T1000 (cell line): ENCODE measurements at regions not wholly inside any gene's neighbourhood (a gene's known extent, or its start where the extent isn't known, plus 50 kb on each side); places are given as distances from the start of the nearest gene placed in this dataset.

Source experiments
- DNase-seq: peaks from one replicate; lab custom pipeline; 2025; ENCODE audit warnings: mixed read lengths; lab: John Stamatoyannopoulos, UW

DNA sequence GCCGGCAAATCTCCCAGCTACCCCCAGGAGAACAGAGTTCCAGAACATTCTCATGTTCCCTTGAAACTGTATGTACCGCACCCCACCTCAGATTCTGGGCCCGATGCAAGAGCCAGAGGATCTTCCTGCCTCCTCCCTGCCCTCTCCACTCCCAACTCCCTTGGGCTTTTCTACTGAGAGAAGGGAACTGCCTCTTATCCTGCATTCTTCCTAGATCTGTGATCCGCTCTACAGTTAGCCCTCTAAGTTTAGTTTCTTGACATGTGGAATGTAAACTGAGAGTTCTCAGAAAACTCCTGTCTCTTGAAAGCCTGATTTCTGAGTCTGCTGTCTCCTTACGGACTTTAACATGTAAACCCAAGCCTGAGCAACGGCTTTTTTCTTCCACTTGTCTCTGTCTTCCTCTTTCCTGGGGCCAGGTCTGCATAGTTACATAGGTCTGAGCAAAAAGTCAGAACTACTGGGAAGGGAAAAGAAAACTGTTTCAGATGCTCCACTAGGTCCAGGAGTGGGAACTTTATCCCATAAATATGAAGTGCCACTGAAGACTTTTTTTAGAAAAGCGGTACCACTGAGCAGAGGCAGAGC is 86.5 kb upstream of the TNFAIP3 start:
- no peak for DNase-seq

GRCh38 chr6:137781639-137782038 is 85.4 kb upstream of the TNFAIP3 start:
- no peak for DNase-seq

GRCh38 chr6:137782166-137783039 is 84.7 kb upstream of the TNFAIP3 start:
- DNase-seq: no peak

DNA sequence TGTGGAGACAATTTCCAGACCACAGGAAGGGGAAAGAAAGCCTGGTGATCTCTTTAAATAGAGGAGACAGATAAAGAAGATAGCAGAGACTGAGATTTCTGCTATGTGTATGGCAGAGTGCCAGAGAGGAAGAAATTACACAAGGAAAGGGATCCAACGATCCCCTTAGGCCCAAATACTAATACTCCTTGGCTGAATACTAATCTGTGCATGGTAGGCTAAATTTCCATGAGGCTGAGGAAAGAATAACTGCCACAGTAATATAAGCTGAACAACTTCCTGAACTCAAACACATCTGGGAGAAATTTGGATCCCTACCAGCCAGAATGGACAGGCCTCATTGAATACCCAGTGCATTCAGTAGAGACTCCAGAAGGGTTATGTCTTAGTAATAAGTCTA is 83.3 kb upstream of the TNFAIP3 start:
- no peak for DNase-seq

GRCh38 chr6:137784583-137784982 is 82.5 kb upstream of the TNFAIP3 start:
- no peak for DNase-seq

DNA sequence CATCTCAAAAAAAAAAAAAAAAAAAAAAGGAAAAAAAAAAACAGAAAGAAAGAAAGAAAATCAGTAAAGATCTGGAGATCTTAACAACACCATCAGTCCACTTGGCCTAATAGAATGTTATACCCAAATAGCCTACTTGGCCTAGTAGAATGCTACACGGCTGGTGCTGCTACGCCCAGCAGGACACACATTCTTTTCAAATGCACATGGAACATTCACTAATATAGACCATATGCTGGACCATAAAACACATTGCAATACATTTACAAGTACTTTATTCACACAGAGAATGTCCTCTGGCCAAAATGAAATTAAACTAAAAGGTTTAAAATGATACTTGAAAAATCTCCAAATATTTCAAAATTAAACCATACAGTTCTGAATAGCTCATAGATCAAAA is 80.0 kb upstream of the TNFAIP3 start:
- DNase-seq: no peak

DNA sequence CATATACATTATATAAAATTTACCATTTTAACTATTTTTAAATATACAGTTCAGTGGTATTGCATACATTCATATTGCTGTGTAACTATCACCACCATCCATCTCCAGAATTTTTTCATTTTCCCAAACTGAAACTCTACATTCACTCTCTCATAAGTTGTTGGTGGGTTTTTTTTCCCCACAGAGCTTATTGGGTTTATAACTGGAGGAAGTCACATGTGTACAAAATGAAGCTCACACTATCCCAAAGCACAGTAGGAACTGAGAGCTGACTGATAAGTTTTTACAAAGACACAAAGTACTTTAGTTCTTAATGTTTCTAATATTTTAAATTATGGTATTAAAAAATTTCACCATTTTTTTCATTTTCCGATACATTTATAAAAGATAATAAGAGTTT is 78.8 kb upstream of the TNFAIP3 start:
- no peak for DNase-seq

DNA sequence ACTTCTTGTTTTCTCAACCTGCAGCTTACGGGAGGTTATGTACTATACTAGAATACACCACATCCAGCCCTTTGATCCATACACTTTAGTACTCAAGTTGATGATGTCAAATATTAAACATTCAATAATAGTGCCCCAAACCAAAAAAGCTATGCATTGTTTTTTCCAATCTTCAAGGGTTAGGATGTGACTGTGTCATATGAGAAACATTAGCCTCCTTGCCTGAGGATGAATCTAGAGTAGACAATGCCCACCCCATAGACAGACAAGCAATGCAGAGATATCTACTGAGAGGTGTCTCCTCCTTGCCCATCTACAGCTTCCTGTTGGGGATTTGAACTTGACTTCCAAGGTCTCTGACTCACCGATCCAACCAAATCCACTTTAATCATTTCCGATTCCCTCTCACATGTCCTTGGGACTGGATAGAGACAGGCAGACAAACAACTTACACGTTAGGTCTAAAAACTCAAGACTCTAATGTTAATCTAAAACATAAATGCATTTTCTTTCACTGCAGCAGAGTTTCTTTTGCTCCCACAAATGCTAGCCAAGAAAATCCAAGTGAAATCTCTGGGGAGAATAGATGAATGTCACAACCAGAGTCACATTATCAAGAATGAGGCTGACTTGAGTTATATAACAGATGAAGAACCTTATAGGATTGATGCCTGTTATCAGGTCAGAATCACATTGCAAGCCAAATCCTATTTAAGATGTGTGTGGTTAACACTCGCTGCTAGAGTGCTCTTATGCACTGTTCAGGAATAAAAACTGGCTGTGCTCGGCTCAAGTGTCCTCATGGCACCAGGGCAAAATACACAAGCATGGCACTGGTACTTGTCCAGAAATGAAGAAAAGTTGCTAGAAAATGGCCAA is 75.5 kb upstream of the TNFAIP3 start:
- DNase-seq: no peak

- DNase-seq: no peak
Observed at GRCh38 chr6:137792160-137793033, 74.7 kb upstream of the TNFAIP3 start.

- DNase-seq: no peak
Observed at GRCh38 chr6:137793805-137794515, 73.1 kb upstream of the TNFAIP3 start.

DNA sequence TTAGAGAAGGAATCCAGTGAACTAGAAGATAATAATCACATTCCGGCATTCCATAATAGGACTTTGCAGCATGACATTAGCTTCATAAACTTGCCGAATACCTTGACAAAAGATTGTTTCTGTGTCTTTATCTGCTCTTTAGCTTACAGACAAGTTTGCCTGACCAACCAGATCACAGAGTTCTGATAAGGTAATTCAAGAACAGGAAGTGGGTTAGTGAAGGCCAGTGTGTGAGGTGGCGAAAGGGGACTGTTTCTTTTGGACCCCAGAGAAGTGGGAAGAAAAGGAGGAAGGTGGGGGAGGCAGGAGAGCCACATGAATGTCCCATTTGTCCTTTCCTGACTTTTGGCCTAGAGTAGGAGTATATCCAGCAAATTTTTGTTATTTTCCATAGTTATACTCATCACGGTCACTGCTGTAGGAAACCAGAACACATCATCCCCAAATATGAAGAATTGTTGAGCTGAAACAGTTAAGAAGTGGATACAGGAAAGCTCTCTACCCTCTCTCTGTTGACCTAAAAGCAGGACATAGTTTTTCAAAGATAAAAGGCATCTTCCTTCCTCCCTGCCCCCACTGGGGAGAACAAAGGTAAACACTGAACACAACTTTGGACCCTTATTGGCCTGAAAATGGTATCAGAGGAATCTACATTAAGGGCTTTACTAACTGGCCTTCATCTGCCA is 72.4 kb upstream of the TNFAIP3 start:
- no peak for DNase-seq

GRCh38 chr6:137795501-137795900 is 71.6 kb upstream of the TNFAIP3 start:
- no peak for DNase-seq

DNA sequence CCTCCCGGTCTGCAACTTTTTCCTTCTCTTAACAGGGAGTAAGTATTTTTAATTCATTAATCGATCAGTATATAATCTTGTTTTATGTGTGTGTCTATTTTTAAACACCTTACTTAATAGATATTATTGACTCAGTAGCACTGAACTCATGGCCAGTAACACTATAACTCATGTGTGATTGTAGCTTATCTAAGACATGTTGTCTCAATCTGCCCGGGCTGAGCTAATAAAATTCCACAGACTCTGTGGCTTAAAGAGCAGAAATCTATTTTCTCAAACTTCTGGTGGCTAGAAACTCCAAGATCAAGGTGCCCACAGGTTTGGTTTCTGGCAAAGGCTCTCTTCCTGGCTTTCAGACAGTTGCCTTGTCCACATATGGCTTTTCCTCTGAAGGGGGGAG is 68.8 kb upstream of the TNFAIP3 start:
- DNase-seq: no peak

DNA sequence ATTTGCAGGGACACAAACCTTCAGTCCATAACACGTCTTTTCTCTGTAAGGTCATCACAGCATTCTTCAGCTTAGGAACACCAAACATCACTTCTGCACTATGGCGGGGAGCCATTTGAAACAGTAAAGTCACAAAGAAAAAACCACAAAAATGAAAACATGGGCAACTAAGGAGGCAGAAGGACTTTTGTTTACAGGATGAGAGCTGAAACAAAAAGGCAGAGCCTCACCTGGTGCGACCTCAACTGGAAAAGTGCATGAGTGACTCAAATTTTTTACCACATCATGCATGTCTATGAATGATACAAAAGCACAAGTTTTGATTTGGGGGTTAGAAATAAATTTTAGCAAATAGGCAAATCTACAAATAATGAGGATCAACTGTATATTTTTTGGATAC is 68.2 kb upstream of the TNFAIP3 start:
- DNase-seq: no peak

DNA sequence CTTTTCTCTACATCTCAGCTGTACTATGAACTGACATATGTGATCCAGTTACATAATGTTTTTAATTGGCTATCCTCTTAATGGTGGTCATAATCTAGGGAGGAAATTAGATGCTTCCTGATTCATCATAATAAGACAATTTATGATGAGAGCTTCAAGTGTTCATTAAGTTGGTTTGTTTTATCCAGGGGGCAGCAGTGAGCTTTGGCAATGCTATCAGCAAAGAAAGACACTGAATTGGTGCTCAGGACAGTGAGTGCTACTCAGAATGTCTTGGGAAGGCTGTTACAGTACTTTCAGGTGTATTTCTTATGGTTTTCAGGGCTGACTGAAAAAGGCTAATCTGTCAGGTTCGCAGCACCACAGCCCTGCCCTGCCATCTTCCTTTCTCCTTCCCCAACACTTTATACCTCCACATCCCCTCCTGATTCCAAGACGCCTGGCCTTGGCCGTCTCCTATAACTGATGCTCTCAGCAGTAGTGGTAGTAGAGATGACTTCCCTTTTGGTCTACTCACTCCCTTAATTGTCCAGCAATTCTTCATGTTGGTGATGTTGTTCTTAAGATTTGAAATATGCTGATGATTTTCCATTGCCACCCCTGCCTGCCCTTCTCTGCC is 67.0 kb upstream of the TNFAIP3 start:
- no peak for DNase-seq

DNA sequence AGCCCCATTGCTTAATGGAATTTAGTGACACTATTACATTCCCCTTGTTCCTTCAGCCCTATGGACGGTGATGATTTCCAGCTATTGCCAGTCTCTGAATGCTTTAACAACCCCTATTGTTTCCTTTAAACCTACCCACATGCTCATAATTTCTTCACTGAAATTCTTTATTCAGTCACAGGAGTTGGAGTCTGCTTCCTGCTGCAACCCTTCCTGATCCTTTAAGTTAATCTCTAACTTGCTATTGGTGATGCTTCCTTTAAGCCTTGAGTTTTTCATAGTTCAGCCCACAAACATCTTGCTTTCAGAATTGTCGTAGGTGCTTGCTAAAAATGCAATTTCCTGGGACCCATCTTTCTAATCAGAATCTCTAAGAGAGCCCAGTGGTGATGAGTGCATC is 66.3 kb upstream of the TNFAIP3 start:
- no peak for DNase-seq

GRCh38 chr6:137801352-137802114 is 65.5 kb upstream of the TNFAIP3 start:
- no peak for DNase-seq

- no peak for DNase-seq
Observed at GRCh38 chr6:137802408-137803182, 64.5 kb upstream of the TNFAIP3 start.
